ENCODE measurements at regions not wholly inside any gene's neighbourhood (a gene's known extent, or its start where the extent isn't known, plus 50 kb on each side); places are given as distances from the start of the nearest gene placed in this dataset.

DNA sequence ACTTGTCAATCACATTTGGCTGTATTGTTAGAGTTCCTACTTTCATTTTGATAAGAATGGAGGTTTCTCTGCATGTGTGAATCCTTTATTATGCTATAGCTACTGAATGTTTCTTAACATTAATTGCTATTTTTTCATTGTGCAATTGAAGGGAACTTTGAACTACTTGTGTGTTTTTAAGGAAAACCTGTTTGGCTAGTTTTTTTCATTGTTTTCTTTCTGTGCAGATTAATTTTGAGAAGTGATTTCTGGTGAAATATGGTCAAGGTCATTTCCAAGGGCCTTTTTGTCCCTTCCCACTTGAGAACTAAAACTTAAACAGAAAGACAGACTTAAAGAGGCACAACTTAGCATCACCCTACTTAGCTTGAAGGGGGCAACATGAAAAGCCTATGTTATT, 1309.2 kb upstream of the WWC1 start:
- no peak for DNase-seq

GRCh38 chr5:166991601-166992000, 1299.8 kb upstream of the WWC1 start:
- DNase-seq: no peak

- no peak for DNase-seq
Measured at GRCh38 chr5:166992108-166992507, 1299.3 kb upstream of the WWC1 start.

GRCh38 chr5:166992874-166993722, 1298.3 kb upstream of the WWC1 start:
- DNase-seq: no peak

DNA sequence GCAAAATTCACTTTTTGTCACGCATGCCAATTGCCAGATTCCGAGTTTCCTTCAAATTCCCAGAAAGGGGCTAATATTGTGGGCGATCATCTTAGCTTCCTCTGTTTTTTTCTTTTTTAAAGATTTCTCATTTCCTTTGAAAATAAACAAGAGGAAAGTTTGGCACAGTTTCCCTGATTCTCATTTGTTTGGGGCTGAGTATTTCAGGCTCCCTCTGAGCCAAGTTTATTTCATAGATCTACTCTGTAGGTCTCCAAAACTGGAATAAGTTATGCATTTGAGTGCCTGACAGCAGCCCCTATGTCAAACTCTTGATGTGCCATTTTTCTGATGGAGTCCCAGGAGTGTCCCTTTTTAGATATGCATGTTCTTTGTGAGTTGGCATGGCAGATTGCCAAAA, 1297.2 kb upstream of the WWC1 start:
- DNase-seq: no peak

DNA sequence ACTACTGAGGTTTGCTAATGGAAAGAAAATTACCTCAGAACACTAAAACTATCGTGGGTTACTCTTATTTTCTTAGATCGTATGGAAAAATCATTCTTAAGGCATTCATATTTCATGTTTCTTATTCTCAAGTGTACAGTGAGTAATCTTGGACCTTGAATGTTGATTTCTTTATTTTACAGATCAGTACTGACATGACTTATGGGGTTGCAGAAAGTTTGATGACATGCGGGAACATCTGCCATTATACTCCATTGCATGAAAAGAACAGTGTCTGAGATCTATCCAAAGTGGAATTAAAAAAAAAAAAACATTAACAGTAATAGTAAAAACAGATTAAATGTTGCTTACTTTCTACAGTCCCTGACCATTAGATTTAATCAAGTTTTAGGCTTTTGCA, 1290.2 kb upstream of the WWC1 start:
- DNase-seq: no peak

DNA sequence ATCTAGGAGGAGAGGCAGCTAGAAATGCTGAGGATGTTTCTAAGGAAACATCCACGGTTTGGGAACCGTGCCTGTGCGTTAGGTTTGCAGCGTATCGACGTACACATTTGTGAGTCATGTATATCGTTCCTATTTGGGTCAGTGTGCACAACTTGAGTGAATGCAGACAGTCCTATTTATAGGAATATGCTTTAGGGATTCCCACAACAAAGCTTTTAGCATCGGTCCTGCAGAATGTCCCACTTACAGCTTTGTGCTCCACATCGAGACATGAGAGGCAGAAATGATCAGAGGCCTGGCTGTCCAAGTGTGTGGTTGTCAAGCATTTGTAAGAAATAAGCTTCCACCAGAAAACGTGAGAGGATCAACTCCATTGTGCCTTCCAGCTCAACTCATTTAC, 1282.7 kb upstream of the WWC1 start:
- DNase-seq: no peak

DNA sequence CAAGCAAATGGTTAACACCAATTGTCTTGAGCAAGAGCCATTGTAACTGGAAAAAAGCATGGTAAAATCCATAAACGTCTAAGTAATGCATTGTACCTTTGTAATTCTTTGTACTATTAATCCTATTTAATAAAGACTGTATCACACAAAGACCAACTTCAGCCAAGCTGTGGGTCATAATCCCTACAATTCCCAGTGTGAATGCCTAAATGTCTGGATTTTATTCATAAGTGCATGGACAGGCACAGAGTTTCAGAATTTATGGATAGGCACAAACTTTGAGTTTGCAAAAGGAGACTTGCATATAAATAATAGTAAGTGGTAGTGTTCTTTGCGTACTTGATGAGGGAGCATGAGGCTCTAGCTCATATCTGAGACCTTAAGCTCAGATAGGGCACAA, 1280.2 kb upstream of the WWC1 start:
- DNase-seq: no peak

DNA sequence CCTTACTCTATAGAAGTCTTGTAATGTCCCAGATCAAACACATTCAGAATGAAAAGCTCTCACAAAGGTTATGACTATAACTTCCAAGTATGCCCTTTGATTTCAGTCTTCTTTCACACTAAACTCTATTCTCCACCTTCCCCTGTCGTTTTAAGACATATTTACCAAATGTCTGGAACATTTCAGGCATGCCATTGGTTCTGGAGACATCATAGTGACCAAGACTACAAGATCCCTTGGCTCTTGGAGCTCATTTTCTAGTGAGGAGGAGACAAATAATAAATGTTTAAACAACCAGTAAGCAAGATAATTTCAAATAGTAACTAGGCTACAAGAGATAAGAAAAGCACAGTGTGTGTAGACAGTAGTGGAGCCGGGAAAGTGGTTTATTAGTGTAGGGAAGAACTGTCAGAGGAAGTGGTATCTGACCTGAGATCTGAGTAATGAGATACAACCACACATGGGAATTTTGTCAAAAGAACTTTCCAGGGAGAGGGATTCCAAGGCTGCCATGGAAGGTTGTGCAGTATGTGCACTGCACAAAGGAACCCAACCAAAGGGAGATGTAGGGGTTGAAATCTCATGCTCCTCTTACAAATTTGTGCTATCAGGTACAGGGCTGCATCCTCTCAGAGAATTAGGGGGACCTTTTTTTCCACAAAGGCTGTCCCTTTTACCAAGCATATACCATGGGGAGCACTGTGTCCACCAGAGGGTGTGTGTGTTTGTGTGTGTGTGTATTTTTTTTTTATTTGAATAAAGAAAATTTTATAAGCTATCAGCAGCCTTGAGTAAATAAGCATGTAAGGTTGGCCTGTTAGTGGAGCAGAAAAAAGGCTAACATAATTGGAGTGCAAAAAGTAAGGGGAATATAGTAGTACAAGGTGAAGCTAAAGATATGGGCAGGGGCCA, 1279.1 kb upstream of the WWC1 start:
- no peak for DNase-seq

GRCh38 chr5:167014401-167015056, 1276.9 kb upstream of the WWC1 start:
- DNase-seq: no peak

DNA sequence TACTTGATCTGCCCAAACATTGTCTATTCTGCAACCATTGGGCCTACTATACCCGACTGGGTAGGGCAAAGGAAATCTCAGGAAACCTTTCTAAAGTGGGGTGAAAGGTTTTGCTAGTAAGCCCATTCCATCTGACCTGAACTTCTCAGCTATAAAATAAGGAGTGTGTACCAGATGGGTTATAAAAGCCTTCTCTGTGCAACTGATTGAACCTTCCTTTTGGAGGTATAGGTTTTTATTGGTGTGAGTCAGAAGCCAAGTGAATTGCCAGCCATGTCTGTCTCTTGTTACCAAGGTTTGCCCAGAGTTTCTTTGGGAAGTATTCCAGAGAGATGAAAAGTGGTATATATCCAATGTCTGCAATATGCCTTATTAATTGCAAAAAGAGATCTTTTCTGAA, 1271.0 kb upstream of the WWC1 start:
- no peak for DNase-seq

GRCh38 chr5:167029488-167029887, 1262.0 kb upstream of the WWC1 start:
- no peak for DNase-seq

- no peak for DNase-seq
Measured at GRCh38 chr5:167030500-167031120, 1260.8 kb upstream of the WWC1 start.

- DNase-seq: no peak
Measured at GRCh38 chr5:167036585-167036984, 1254.9 kb upstream of the WWC1 start.

DNA sequence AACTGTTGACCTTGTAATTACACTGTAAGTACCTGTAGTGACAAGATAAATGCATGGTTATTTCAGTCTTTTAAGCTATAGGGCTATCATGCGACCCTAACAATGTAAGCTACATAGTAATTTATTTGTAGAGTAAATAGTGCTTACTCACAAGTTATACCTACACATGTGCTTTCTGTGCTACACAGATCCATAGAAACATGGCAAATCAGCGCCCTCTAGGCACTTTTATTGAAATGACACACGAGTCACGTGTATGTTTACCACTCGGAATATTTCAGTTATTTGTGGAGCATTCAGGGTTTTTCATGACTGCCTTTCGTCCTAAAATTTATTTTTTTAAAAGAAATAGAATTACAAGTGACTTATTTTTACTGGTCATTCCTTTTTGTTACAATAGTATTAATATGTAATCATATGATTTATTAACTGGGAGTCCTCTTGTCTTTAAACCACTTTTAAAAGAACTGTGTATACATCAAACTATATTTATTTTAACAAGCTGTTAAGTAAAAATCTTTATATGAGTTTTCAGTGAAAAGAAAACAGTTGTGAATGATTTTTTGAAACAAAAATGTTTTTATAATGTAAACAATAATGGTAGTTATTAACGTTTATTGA, 1242.3 kb upstream of the WWC1 start:
- no peak for DNase-seq

DNA sequence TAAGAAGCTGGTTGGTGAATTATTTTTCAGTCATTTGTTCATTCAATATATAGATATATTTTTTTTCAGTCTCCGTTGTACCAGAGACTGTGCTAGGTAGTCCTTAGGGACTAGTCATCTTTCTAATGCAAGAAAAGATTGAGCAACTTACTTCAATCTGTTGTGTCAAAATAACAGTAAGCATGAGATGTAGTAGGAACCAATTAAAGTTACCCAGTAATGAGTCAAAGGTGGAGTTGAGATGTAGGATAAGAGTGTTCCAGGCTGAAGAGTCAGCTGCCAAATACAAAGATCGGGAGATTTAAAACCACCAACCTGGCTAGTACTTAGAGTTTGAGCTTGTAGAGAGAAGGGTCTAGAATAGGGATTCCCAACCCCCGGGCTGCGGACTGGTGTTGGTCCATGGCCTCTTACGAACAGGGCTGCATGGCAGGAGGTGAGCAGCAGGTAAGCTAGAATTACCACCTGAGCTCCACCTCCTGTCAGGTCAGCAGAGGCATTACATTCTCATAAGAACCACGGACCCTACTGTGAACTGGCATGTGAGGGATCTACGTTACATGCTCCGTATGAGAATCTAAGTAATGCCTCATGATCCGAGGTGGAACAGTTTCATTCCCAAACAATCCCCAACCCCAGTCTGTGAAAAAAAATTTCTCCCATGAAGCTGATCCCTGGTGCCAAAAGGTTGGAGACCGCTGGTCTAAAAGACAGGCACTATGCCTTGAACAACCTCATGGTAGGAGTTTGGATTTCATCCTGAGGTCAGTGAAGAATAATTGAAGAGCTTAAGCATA, 1241.5 kb upstream of the WWC1 start:
- DNase-seq: no peak

GRCh38 chr5:167050568-167051401, 1240.7 kb upstream of the WWC1 start:
- DNase-seq: no peak

DNA sequence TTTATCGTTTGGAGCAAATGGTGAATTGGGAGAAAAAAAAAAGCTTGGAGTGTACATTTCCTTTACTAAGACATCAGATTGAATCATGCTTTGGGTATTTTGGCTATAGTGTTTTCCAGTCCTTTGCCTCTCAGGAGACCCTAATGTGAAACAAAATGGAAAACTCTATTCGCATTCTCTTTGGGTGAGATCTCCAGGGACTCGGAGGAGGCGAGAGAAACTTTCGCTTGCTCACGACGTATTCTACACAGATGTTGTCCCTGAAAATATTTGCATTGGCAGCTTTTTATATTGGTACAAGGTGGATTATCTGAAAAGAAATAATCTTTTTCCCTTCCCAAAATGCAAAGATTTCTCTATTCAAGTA, 1240.1 kb upstream of the WWC1 start:
- DNase-seq: no peak

- DNase-seq: no peak
Measured at GRCh38 chr5:167052791-167053190, 1238.7 kb upstream of the WWC1 start.

- DNase-seq: no peak
Measured at GRCh38 chr5:167057665-167058064, 1233.8 kb upstream of the WWC1 start.

- DNase-seq: no peak
Measured at GRCh38 chr5:167061695-167062094, 1229.8 kb upstream of the WWC1 start.
